Large intestine (tissue), 3 donors: ENCODE measurements at regions not wholly inside any gene's neighbourhood (a gene's known extent, or its start where the extent isn't known, plus 50 kb on each side); places are given as distances from the start of the nearest gene placed in this dataset.

Experiments
- DNase-seq, 2 donors: peaks; one replicate each; pipeline versions ENCODE4 v3.0.0 to v3.0.0-alpha.2; 2013
- H3K27ac ChIP-seq: one replicate; pipeline ENCODE4 v1.5.1; 2013; ENCODE audit warnings: low read length
- H3K27me3 ChIP-seq: 2 replicates; pipeline ENCODE4 v1.6.1; 2013; ENCODE audit warnings: low read length; ENCODE audit not compliant: control insufficient read depth, insufficient read depth
- H3K36me3 ChIP-seq: 2 replicates; pipeline ENCODE4 v1.6.1; 2013; ENCODE audit warnings: low read length; ENCODE audit not compliant: control insufficient read depth, insufficient read depth
- H3K4me1 ChIP-seq: one replicate; pipeline ENCODE4 v1.6.1; 2013; ENCODE audit warnings: low read length; ENCODE audit not compliant: control insufficient read depth, insufficient read depth
- H3K4me3 ChIP-seq: one replicate; pipeline ENCODE4 v1.5.1; 2013; ENCODE audit warnings: low read length
- H3K9me3 ChIP-seq: one replicate; pipeline ENCODE4 v1.6.1; 2013; ENCODE audit warnings: mild to moderate bottlenecking, low read depth, low read length, moderate library complexity; ENCODE audit not compliant: control insufficient read depth
- WGBS: methylation state at CpG from one replicate; pipeline ENCODE4 v1.1.5; 2013; ENCODE audit warnings: low lambda C conversion rate; ENCODE audit not compliant: insufficient coverage; 5-methylcytosine and 5-hydroxymethylcytosine counted together

DNA sequence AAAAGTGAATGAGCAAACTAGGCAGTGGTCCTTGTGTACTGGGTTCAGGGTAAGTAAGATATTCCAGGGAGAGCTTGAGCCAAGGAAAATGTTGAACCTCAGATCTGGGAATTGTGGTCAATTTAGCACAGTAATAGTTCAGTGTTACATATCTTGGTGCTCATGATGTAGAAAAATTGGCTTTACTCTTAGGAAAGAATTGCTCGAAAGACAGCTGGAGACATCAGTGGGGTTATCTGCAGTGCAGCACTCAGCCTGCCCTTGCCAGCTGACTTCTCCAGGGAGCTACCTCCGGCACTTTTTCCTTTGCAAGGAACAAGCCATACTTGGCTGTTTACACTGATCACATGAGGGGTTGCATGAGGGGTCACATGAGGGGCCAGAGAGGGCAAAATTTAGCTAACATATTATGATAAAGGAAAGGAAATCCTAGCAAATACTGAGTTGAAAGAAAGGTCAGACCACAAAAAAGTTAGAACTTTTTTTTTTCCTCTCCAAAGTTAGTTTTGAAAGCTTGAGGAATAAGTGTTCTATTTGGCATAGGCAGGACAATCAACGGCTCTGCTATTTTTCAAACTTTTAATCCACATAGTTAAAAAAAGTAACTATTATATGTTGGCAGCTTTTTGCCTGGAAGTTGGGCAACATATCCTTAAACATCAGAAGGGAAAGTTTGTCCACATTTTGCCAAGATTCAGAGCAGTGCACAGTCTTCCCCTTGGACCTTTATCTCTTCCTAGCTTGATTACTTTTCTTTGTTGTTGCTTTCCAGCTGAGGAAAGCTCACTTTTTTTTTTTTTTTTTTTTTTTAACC lies 92.4 kb downstream of the COL6A6 start:
- no peaks in the 10 kb centered on the region for H3K4me1 ChIP-seq
- no peak overlapping the region for H3K27ac ChIP-seq
- WGBS: 30% methylated on average over 1 of the region's 3 CpGs
- peak; percentile 9 to 31 for DNase-seq
- H3K36me3 ChIP-seq: no peaks in the 10 kb centered on the region
- H3K27me3 ChIP-seq: no peaks in the 10 kb centered on the region
- no peak overlapping the region for H3K4me3 ChIP-seq
- peaks cover 4% of the 10 kb centered on the region for H3K9me3 ChIP-seq

DNA sequence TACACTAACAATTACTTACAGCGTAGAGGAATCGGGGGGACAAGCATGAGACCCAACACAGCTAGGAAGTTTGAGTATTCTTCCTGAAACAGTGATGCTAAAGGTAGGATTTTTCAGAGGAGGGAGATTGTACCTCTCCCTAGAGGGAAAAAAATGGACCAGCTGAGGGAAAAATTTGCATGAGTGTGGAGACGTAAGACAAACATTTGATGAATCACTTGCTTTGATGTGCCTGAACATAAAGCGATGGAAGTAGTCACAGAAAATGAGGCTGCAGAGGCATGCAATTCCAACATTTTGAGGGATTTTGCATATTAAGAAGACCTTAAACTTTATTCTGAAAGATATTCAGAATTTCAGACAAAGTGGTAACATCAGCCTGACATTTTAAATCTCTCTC lies 102.2 kb downstream of the COL6A6 start:
- no peak for DNase-seq
- no peaks in the 10 kb centered on the region for H3K36me3 ChIP-seq
- no peak overlapping the region for H3K4me3 ChIP-seq
- H3K4me1 ChIP-seq: no peaks in the 10 kb centered on the region
- H3K27ac ChIP-seq: no peak overlapping the region
- H3K27me3 ChIP-seq: no peaks in the 10 kb centered on the region
- H3K9me3 ChIP-seq: no peaks in the 10 kb centered on the region
- WGBS: no CpG with 5 or more reads among the region's 4 CpGs

DNA sequence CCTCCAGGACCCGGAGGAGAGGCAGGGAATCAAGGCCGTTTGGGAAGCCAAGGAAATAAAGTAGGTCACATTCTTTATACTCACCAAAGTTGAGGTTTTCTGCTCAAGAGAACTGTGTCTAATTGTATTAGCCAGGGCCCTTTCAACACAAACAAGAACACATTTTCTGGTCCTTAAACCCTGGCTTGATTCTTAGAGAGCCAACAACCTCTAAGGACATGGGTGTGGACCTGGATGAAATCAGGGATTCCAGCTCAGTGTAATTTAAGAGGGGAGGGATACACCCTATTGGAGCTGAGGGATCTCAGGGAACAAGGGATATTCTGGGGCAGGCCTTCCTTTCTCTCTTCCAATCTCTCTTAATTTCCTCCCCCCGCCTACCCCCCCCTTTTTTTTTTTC lies 104.8 kb downstream of the COL6A6 start:
- no peak for DNase-seq
- Histone ChIP-seq H3K36me3 (no peaks in the 10 kb centered on the region), H3K4me3 (no peak overlapping the region), H3K27me3 (no peaks in the 10 kb centered on the region), H3K27ac (no peak overlapping the region), H3K9me3 (no peaks in the 10 kb centered on the region), H3K4me1 (no peaks in the 10 kb centered on the region)
- no CpG with 5 or more reads among the region's 3 CpGs for WGBS

DNA sequence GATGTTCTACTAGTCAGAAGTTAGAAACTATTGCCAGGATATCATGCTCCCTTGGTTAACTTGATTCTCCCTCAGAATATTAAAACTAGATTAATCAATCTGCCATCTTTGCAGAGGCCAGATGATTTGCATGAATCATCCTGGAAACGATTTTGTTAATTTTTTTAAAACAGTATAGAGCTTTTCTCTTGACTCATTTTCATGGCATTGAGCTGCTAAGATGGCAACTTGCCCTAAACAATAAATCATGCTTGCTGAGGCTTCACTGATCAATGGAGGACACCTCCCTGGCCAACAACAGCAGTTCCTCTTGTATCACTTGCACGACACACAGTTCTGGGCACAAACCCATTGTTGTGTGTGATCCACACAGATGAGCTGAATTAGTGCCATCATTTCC lies 109.1 kb downstream of the COL6A6 start:
- no peak overlapping the region for H3K4me3 ChIP-seq
- no peaks in the 10 kb centered on the region for H3K36me3 ChIP-seq
- H3K27ac ChIP-seq: no peak overlapping the region
- DNase-seq: no peak
- no peaks in the 10 kb centered on the region for H3K9me3 ChIP-seq
- no CpG with 5 or more reads among the region's 2 CpGs for WGBS
- H3K27me3 ChIP-seq: no peaks in the 10 kb centered on the region
- no peaks in the 10 kb centered on the region for H3K4me1 ChIP-seq

DNA sequence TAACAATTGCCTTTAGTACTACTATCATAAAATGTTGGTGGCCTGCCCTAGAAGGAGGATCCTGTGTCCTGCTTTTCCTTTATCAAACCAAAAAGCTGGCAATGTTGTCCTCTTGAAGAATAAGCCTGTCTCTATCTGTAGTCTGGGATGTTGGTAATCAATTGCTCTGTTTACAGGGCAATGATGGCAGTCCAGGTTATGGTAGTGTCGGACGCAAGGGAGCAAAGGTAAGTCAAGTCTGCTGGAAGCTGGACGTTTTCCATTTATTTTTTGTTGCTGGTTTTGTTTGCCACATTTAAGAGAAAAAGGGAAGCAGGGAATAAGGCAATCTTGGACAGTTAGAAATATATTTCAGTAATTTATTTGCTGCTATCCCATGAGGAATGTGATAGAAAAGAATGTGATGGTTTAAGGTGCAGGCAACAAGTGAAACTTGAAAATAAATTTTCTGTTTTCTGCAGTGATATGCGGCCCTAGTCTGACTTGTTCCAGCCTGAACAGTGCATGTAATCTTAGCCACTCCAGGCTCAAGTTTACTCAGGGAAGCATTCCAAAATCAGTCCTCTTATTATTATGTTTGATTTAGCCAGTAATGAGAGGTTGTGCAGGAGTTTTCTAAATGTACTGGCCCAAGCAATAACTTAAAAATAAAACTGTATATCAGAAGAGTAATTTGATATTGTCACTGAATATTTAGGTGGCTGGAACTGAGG lies 110.3 kb downstream of the COL6A6 start:
- Histone ChIP-seq H3K9me3 (no peaks in the 10 kb centered on the region), H3K36me3 (no peaks in the 10 kb centered on the region), H3K4me1 (no peaks in the 10 kb centered on the region), H3K27me3 (no peaks in the 10 kb centered on the region), H3K27ac (no peak overlapping the region), H3K4me3 (no peak overlapping the region)
- no peak for DNase-seq
- 20% methylated on average over 1 of the region's 4 CpGs for WGBS

DNA sequence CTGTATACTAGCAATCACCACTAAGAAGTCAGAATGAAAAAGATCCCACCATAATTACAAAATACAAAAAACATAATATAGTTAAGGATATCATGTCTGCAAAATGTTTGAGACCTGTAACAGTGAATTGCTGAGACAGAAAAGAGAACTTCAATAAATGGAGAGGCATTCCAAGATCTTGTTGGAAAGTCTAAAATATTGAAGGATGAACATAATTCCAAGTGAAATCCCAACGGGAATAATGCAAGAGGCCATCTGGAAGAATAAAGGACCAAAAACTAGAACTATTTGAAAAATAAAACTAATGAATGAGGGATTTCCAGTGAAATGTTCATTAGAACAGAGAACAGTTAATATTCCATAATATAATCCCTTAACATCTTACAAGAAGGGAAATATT lies 110.9 kb downstream of the COL6A6 start:
- H3K4me1 ChIP-seq: no peaks in the 10 kb centered on the region
- WGBS: 100% methylated on average over 1 of the region's 1 CpG
- no peaks in the 10 kb centered on the region for H3K27me3 ChIP-seq
- no peaks in the 10 kb centered on the region for H3K9me3 ChIP-seq
- no peak overlapping the region for H3K27ac ChIP-seq
- no peaks in the 10 kb centered on the region for H3K36me3 ChIP-seq
- DNase-seq: no peak
- no peak overlapping the region for H3K4me3 ChIP-seq
